Thyroid gland (tissue), 4 donors: ENCODE measurements at regions not wholly inside any gene's neighbourhood (a gene's known extent, or its start where the extent isn't known, plus 50 kb on each side); places are given as distances from the start of the nearest gene placed in this dataset.

Experiments used
- POLR2A ChIP-seq, 2 donors: fragments of 450-650 bp; IDR thresholded peaks; one replicate each; pipeline ENCODE4 v1.6.1; 2017; ENCODE audit warnings: antibody characterized with exemption in 2 of 2, mild to moderate bottlenecking in 2 of 2, moderate library complexity in 1 of 2
- TF ChIP-seq, protein P1 (sequence below), 6 experiments: fragments of 200-600 bp in 3 of 6; fragments of 450-650 bp in 3 of 6; sonication (generic) in 3 of 6; IDR thresholded peaks; one replicate each; pipeline ENCODE4 v1.5.1; 2016 to 2019; ENCODE audit warnings: antibody characterized with exemption in 6 of 6, mild to moderate bottlenecking in 2 of 6, inconsistent platforms in 1 of 6, moderate library complexity in 1 of 6

DNA sequence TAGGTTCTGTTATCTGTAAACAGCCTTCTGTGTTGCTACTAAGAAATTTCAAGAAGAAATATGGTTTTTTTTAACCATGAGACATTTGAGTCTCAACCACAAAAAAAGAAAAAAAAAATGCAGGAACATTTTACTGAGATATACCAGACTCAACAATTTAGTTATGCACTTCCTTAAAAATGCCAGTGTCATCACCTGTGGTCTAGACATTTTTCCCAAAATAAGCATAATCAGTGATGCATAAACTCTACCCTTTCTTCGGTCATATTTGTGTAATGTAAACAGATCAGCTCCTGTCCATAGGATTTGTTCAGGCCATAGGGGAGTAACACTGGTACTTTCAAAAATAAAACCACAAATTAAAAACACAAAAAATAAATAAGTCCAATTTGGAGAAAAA, 122.6 kb upstream of the TNFSF4 start:
- TF ChIP-seq, protein P1, sequence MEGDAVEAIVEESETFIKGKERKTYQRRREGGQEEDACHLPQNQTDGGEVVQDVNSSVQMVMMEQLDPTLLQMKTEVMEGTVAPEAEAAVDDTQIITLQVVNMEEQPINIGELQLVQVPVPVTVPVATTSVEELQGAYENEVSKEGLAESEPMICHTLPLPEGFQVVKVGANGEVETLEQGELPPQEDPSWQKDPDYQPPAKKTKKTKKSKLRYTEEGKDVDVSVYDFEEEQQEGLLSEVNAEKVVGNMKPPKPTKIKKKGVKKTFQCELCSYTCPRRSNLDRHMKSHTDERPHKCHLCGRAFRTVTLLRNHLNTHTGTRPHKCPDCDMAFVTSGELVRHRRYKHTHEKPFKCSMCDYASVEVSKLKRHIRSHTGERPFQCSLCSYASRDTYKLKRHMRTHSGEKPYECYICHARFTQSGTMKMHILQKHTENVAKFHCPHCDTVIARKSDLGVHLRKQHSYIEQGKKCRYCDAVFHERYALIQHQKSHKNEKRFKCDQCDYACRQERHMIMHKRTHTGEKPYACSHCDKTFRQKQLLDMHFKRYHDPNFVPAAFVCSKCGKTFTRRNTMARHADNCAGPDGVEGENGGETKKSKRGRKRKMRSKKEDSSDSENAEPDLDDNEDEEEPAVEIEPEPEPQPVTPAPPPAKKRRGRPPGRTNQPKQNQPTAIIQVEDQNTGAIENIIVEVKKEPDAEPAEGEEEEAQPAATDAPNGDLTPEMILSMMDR (IDR thresholded peaks at IDR 0.05): no peak
- TF ChIP-seq POLR2A (IDR thresholded peaks at IDR 0.05): no peak
